Smooth muscle cell (in vitro differentiated cells): ENCODE measurements at regions not wholly inside any gene's neighbourhood (a gene's known extent, or its start where the extent isn't known, plus 50 kb on each side); places are given as distances from the start of the nearest gene placed in this dataset.

ENCODE experiments used
- DNase-seq: peaks from one replicate; lab custom pipeline; 2025; ENCODE audit not compliant: unreplicated experiment; lab: John Stamatoyannopoulos, UW
- H2AFZ ChIP-seq: fragments of 200-600 bp; sonication (generic); 2 replicates; pipeline ENCODE4 v1.6.0; 2016; ENCODE audit warnings: antibody characterized with exemption, low read depth, mild to moderate bottlenecking
- H3F3A ChIP-seq: fragments of 200-600 bp; sonication (generic); 2 replicates; pipeline ENCODE4 v1.6.0; 2017; ENCODE audit warnings: antibody characterized with exemption, low read depth
- H3K27ac ChIP-seq: fragments of 200-600 bp; sonication (generic); 2 replicates; pipeline ENCODE4 v1.5.1; 2016; ENCODE audit warnings: low read depth, mild to moderate bottlenecking
- H3K27me3 ChIP-seq: fragments of 200-600 bp; sonication (generic); 2 replicates; pipeline ENCODE4 v1.6.1; 2016; ENCODE audit warnings: low read depth, mild to moderate bottlenecking
- H3K36me3 ChIP-seq: fragments of 200-600 bp; sonication (generic); 2 replicates; pipeline ENCODE4 v1.5.1; 2016; ENCODE audit warnings: low read depth
- H3K4me1 ChIP-seq: fragments of 200-600 bp; sonication (generic); 2 replicates; pipeline ENCODE4 v1.5.1; 2016; ENCODE audit warnings: low read depth
- H3K4me2 ChIP-seq: fragments of 200-600 bp; sonication (generic); 2 replicates; pipeline ENCODE4 v1.6.0; 2016; ENCODE audit warnings: mild to moderate bottlenecking
- H3K4me3 ChIP-seq: fragments of 200-600 bp; sonication (generic); 2 replicates; pipeline ENCODE4 v1.5.1; 2016; ENCODE audit warnings: mild to moderate bottlenecking
- H3K79me2 ChIP-seq: fragments of 200-600 bp; sonication (generic); 2 replicates; pipeline ENCODE4 v1.6.0; 2016; ENCODE audit warnings: low read depth, mild to moderate bottlenecking
- H3K9ac ChIP-seq: fragments of 200-600 bp; sonication (generic); 2 replicates; pipeline ENCODE4 v1.6.0; 2016; ENCODE audit warnings: low read depth
- H3K9me3 ChIP-seq: fragments of 200-600 bp; sonication (generic); replicated peaks from 2 replicates; pipeline ENCODE4 v1.5.1; 2016; ENCODE audit warnings: low read depth
- H4K20me1 ChIP-seq: fragments of 200-600 bp; sonication (generic); 2 replicates; pipeline ENCODE4 v1.6.0; 2016; ENCODE audit warnings: low read depth
- CTCF ChIP-seq: fragments of 200-600 bp; sonication (generic); IDR thresholded peaks from 2 replicates; pipeline ENCODE4 v1.5.1; 2017; ENCODE audit warnings: borderline replicate concordance, mild to moderate bottlenecking, antibody characterized with exemption; ENCODE audit not compliant: insufficient read depth, poor library complexity, severe bottlenecking
- WGBS: methylation state at CpG from one replicate; pipeline ENCODE4 v1.1.7; 2016; ENCODE audit warnings: low lambda C conversion rate; 5-methylcytosine and 5-hydroxymethylcytosine counted together

GRCh38 chr4:144208074-144208473 lies 67.6 kb upstream of the GYPA start:
- no peak for TF ChIP-seq CTCF

GRCh38 chr4:144209491-144209890 lies 69.0 kb upstream of the GYPA start:
- no peaks in the 10 kb centered on the region for H3F3A ChIP-seq
- no peak overlapping the region for H2AFZ ChIP-seq
- no peak overlapping the region for H3K4me2 ChIP-seq
- H3K27ac ChIP-seq: no peak overlapping the region
- no peaks in the 10 kb centered on the region for H3K4me1 ChIP-seq
- no peaks in the 10 kb centered on the region for H3K27me3 ChIP-seq
- no peak for TF ChIP-seq CTCF
- whole genome bisulfite sequencing: 55% methylated on average over 4 of the region's 4 CpGs
- H3K9ac ChIP-seq: no peak overlapping the region
- DNase-seq: no peak
- no peak overlapping the region for H3K4me3 ChIP-seq
- no peaks in the 10 kb centered on the region for H3K79me2 ChIP-seq
- no peaks in the 10 kb centered on the region for H3K36me3 ChIP-seq
- no peaks in the 10 kb centered on the region for H3K9me3 ChIP-seq
- no peaks in the 10 kb centered on the region for H4K20me1 ChIP-seq

More at GRCh38 chr4:144208074-144208473, 67.6 kb upstream of the GYPA start:
- Histone ChIP-seq H3K27ac (no peak overlapping the region), H3K4me2 (no peak overlapping the region), H3K27me3 (no peaks in the 10 kb centered on the region), H3K9ac (no peak overlapping the region), H3K4me1 (no peaks in the 10 kb centered on the region), H3F3A (no peaks in the 10 kb centered on the region), H3K36me3 (no peaks in the 10 kb centered on the region), H4K20me1 (no peaks in the 10 kb centered on the region), H2AFZ (no peak overlapping the region), H3K4me3 (no peak overlapping the region), H3K9me3 (no peaks in the 10 kb centered on the region), H3K79me2 (no peaks in the 10 kb centered on the region)
- 80% methylated on average over 2 of the region's 2 CpGs for WGBS
- DNase-seq: no peak

GRCh38 chr4:144213371-144213770 lies 72.9 kb upstream of the GYPA start:
- Histone ChIP-seq H3K9me3 (no peaks in the 10 kb centered on the region), H4K20me1 (no peaks in the 10 kb centered on the region), H3F3A (no peaks in the 10 kb centered on the region), H3K27me3 (no peaks in the 10 kb centered on the region), H3K36me3 (no peaks in the 10 kb centered on the region), H3K9ac (no peak overlapping the region), H3K4me2 (no peak overlapping the region), H3K4me3 (no peak overlapping the region), H3K27ac (no peak overlapping the region), H3K4me1 (no peaks in the 10 kb centered on the region), H3K79me2 (no peaks in the 10 kb centered on the region), H2AFZ (no peak overlapping the region)
- 92% methylated on average over 4 of the region's 4 CpGs for WGBS
- DNase-seq: no peak
- no peak for TF ChIP-seq CTCF

- Histone ChIP-seq H3K79me2 (no peaks in the 10 kb centered on the region), H3K36me3 (no peaks in the 10 kb centered on the region), H3F3A (no peaks in the 10 kb centered on the region), H3K4me1 (no peaks in the 10 kb centered on the region), H3K9ac (no peak overlapping the region), H3K9me3 (no peaks in the 10 kb centered on the region), H3K27ac (no peak overlapping the region), H3K4me2 (no peak overlapping the region), H2AFZ (no peak overlapping the region), H3K27me3 (no peaks in the 10 kb centered on the region), H4K20me1 (no peaks in the 10 kb centered on the region), H3K4me3 (no peak overlapping the region)
- TF ChIP-seq CTCF: no peak
- no peak for DNase-seq
- WGBS: 97% methylated on average over 1 of the region's 1 CpG
These were observed 82.6 kb upstream of the GYPA start for GRCh38 chr4:144223149-144223548.
